DND-41 (cell line): ENCODE measurements at regions not wholly inside any gene's neighbourhood (a gene's known extent, or its start where the extent isn't known, plus 50 kb on each side); places are given as distances from the start of the nearest gene placed in this dataset.

ENCODE experiments used
- CTCF ChIP-seq: IDR thresholded peaks from 2 replicates; pipeline ENCODE4 v1.5.1; 2012; ENCODE audit warnings: borderline replicate concordance, low read length, moderate library complexity, mild to moderate bottlenecking; ENCODE audit not compliant: poor library complexity, severe bottlenecking; ENCODE audit errors: extremely low read depth
- EZH2 ChIP-seq: IDR thresholded peaks from 3 replicates; pipeline ENCODE4 v1.6.1; 2012; ENCODE audit warnings: borderline replicate concordance, low read depth, mild to moderate bottlenecking, moderate library complexity, low read length, inconsistent platforms; ENCODE audit not compliant: severe bottlenecking

GRCh38 chr6:51511081-51511480, 576.3 kb downstream of the PKHD1 start:
- TF ChIP-seq CTCF (no peak), EZH2 (no peak)
